Panc1 (cell line): ENCODE measurements at regions not wholly inside any gene's neighbourhood (a gene's known extent, or its start where the extent isn't known, plus 50 kb on each side); places are given as distances from the start of the nearest gene placed in this dataset.

ENCODE experiments used
- ATAC-seq: fragments of 200-7000 bp; cut with Tn5 transposase; 2 replicates; pipeline ENCODE4 v1.9.1; 2020; ENCODE audit warnings: mild to moderate bottlenecking, moderate library complexity
- BruUV-seq: library from RNA; stranded (reverse); fragments of 400-500 nt; replicated peaks from 2 replicates; lab custom pipeline; 2021; lab: Mats Ljungman, UMichigan
- CTCF ChIA-PET: fragments of 300-600 bp; sonication (Branson Sonifier 250); formaldehyde crosslinking; loops from one replicate; lab custom pipeline; 2022; ENCODE audit warnings: antibody characterized with exemption; lab: Charles Lee
- POLR2A ChIA-PET: fragments of 300-600 bp; sonication (Branson Sonifier 250); formaldehyde crosslinking; loops from one replicate; lab custom pipeline; 2022; ENCODE audit warnings: antibody characterized with exemption; lab: Charles Lee
- DNase-seq: peaks from one replicate; pipeline ENCODE4 v3.0.0-alpha.2; 2010; ENCODE audit warnings: low read depth, low spot score
- H3K27ac ChIP-seq: 2 replicates; pipeline ENCODE4 v1.5.1; 2011; ENCODE audit warnings: mild to moderate bottlenecking, low read length, inconsistent platforms
- H3K27me3 ChIP-seq: fragments of 200-500 bp; sonication (Bioruptor generic); 2 replicates; pipeline ENCODE4 v1.6.0; 2014; ENCODE audit warnings: low read length, inconsistent platforms; ENCODE audit not compliant: control insufficient read depth, insufficient read depth
- H3K36me3 ChIP-seq: fragments of 200-500 bp; sonication (Bioruptor generic); 2 replicates; pipeline ENCODE4 v1.5.1; 2014; ENCODE audit warnings: inconsistent platforms, mild to moderate bottlenecking, low read length, moderate library complexity; ENCODE audit not compliant: control insufficient read depth, insufficient read depth
- H3K4me1 ChIP-seq: 2 replicates; pipeline ENCODE4 v1.5.1; 2011; ENCODE audit warnings: inconsistent platforms, mild to moderate bottlenecking, low read length, moderate library complexity; ENCODE audit not compliant: control insufficient read depth, insufficient read depth
- H3K4me3 ChIP-seq, 2 experiments: 2 replicates each; pipeline ENCODE4 v1.5.1; 2011 to 2012; ENCODE audit warnings: low read depth in 2 of 2, low read length in 2 of 2, mild to moderate bottlenecking in 2 of 2, inconsistent platforms in 1 of 2, moderate library complexity in 1 of 2
- H3K9me3 ChIP-seq: fragments of 200-500 bp; sonication (Bioruptor generic); 2 replicates; pipeline ENCODE4 v1.5.1; 2014; ENCODE audit warnings: low read depth, mild to moderate bottlenecking, inconsistent platforms, low read length, moderate library complexity; ENCODE audit not compliant: control insufficient read depth, insufficient read depth
- POLR2AphosphoS5 ChIP-seq: IDR thresholded peaks from 2 replicates; pipeline ENCODE4 v1.6.1; 2012; ENCODE audit warnings: mild to moderate bottlenecking, low read depth, low read length, moderate library complexity
- SIN3A ChIP-seq: IDR thresholded peaks from 2 replicates; pipeline ENCODE4 v1.6.1; 2012; ENCODE audit warnings: low read depth, mild to moderate bottlenecking, low read length, moderate library complexity, borderline replicate concordance; ENCODE audit not compliant: insufficient read depth
- TCF7L2 ChIP-seq: IDR thresholded peaks from 2 replicates; pipeline ENCODE4 v1.6.1; 2011; ENCODE audit warnings: mild to moderate bottlenecking, low read depth, low read length, inconsistent platforms
- in situ Hi-C: cut with HindIII; loops from 2 replicates; pipeline ENCODE4 v1.10.0; 2016; ENCODE audit warnings: low sequenced_read_pairs, low pct_unique_long_range_greater_than_20kb
- intact Hi-C: fragments of 100-400 bp; cut with micrococcal nuclease; formaldehyde crosslinking; loops from one replicate; pipeline ENCODE4 v1.10.0; 2022; ENCODE audit not compliant: unreplicated experiment
- TF ChIP-seq, protein P1 (sequence below): fragments of 450-650 bp; IDR thresholded peaks from 2 replicates; pipeline ENCODE4 v1.5.1; 2017; ENCODE audit warnings: mild to moderate bottlenecking
- TF ChIP-seq, protein P2 (sequence below), 2 experiments: IDR thresholded peaks; 2 replicates each; pipeline ENCODE4 v1.6.1; 2011 to 2012; ENCODE audit warnings: low read depth in 2 of 2, control low read depth in 1 of 2, low read length in 1 of 2, mild to moderate bottlenecking in 1 of 2, moderate library complexity in 1 of 2; ENCODE audit not compliant: insufficient read depth in 1 of 2

DNA sequence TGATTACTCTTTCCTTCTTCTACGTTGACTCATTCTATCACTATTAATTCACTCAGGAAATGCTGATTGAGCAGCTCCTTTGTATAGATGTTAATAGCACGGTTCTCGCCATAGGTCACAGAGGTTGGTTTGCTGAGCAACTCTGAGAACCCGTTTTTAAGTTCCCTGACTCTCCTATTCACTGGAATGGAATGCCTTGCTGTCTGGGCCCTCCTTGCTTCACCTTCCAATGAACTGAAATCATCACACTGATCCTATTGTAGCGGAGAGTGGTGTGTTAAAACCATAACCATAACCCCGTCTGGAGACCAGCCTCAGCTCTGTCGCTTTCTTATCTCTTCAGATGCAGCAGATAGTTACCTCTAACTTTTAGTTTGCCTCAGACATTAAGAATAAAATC is 323.6 kb downstream of the GABRB3 start:
- ATAC-seq = no peak
- POLR2A ChIA-PET = no interaction called here
- H3K4me3 ChIP-seq = no peak overlapping the region
- DNase-seq = no peak
- no TSS peak for BruUV-seq
- CTCF ChIA-PET = no interaction called here
- peaks cover 3% of the 10 kb centered on the region; the same call in 1 of the 2 replicates for H3K9me3 ChIP-seq
- intact Hi-C loops (no loop called here), in situ Hi-C loops (no loop called here)
- no peaks in the 10 kb centered on the region for H3K4me1 ChIP-seq
- no peak for TF ChIP-seq SIN3A
- TF ChIP-seq, protein P1, sequence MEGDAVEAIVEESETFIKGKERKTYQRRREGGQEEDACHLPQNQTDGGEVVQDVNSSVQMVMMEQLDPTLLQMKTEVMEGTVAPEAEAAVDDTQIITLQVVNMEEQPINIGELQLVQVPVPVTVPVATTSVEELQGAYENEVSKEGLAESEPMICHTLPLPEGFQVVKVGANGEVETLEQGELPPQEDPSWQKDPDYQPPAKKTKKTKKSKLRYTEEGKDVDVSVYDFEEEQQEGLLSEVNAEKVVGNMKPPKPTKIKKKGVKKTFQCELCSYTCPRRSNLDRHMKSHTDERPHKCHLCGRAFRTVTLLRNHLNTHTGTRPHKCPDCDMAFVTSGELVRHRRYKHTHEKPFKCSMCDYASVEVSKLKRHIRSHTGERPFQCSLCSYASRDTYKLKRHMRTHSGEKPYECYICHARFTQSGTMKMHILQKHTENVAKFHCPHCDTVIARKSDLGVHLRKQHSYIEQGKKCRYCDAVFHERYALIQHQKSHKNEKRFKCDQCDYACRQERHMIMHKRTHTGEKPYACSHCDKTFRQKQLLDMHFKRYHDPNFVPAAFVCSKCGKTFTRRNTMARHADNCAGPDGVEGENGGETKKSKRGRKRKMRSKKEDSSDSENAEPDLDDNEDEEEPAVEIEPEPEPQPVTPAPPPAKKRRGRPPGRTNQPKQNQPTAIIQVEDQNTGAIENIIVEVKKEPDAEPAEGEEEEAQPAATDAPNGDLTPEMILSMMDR = no peak
- TF ChIP-seq POLR2AphosphoS5 = no peak
- TF ChIP-seq, protein P2, sequence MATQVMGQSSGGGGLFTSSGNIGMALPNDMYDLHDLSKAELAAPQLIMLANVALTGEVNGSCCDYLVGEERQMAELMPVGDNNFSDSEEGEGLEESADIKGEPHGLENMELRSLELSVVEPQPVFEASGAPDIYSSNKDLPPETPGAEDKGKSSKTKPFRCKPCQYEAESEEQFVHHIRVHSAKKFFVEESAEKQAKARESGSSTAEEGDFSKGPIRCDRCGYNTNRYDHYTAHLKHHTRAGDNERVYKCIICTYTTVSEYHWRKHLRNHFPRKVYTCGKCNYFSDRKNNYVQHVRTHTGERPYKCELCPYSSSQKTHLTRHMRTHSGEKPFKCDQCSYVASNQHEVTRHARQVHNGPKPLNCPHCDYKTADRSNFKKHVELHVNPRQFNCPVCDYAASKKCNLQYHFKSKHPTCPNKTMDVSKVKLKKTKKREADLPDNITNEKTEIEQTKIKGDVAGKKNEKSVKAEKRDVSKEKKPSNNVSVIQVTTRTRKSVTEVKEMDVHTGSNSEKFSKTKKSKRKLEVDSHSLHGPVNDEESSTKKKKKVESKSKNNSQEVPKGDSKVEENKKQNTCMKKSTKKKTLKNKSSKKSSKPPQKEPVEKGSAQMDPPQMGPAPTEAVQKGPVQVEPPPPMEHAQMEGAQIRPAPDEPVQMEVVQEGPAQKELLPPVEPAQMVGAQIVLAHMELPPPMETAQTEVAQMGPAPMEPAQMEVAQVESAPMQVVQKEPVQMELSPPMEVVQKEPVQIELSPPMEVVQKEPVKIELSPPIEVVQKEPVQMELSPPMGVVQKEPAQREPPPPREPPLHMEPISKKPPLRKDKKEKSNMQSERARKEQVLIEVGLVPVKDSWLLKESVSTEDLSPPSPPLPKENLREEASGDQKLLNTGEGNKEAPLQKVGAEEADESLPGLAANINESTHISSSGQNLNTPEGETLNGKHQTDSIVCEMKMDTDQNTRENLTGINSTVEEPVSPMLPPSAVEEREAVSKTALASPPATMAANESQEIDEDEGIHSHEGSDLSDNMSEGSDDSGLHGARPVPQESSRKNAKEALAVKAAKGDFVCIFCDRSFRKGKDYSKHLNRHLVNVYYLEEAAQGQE (IDR thresholded peaks at IDR 0.05; ENCODE audit: insufficient read depth in 1 of 2, low read depth in 2 of 2, low read length in 1 of 2) = no peak
- TF ChIP-seq TCF7L2 = no peak
- H3K27ac ChIP-seq = no peak overlapping the region
- no peaks in the 10 kb centered on the region for H3K36me3 ChIP-seq
- no peaks in the 10 kb centered on the region for H3K27me3 ChIP-seq

DNA sequence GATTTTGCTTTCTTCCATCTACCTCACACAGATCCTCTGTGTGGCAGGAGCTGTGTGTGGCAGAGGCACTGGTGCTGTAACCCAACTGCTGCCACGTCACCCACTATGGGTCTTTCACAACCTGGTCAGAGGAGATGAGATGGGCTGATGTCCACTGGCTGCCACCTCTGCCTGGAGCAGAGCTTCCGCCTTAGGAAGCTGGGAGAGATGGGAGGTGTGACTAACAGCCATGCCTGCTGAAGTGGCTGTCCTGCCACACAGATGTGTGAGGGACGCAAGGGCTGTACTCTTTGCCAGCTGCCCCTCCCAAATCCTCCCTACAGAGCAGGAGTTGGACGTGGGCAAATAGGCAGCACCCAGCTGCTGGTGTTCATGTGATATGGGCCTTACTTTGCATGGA is 329.5 kb downstream of the GABRB3 start:
- Histone ChIP-seq H3K9me3 (no peaks in the 10 kb centered on the region), H3K4me1 (no peaks in the 10 kb centered on the region), H3K27ac (no peak overlapping the region), H3K27me3 (no peaks in the 10 kb centered on the region), H3K4me3 (no peak overlapping the region), H3K36me3 (no peaks in the 10 kb centered on the region)
- BruUV-seq = no TSS peak
- intact Hi-C loops = no loop called here
- in situ Hi-C loops = no loop called here
- DNase-seq (no peak), ATAC-seq (no peak)
- ChIA-PET CTCF (no interaction called here), POLR2A (no interaction called here)
- TF ChIP-seq, protein P2 (IDR thresholded peaks at IDR 0.05; ENCODE audit: insufficient read depth in 1 of 2, low read depth in 2 of 2, low read length in 1 of 2) = no peak
- TF ChIP-seq TCF7L2 (no peak), SIN3A (no peak), POLR2AphosphoS5 (no peak)
- TF ChIP-seq, protein P1 = no peak
